HG02798 (cell line): ENCODE measurements at regions not wholly inside any gene's neighbourhood (a gene's known extent, or its start where the extent isn't known, plus 50 kb on each side); places are given as distances from the start of the nearest gene placed in this dataset.

Experiments used
- ATAC-seq: cut with Tn5 transposase; IDR thresholded peaks from one replicate; pipeline ENCODE4 v1.9.1; 2021; ENCODE audit warnings: mild to moderate bottlenecking; ENCODE audit not compliant: unreplicated experiment, poor library complexity

GRCh38 chr13:85260896-85261295, 538.3 kb downstream of the SLITRK6 start:
- ATAC-seq: no peak

DNA sequence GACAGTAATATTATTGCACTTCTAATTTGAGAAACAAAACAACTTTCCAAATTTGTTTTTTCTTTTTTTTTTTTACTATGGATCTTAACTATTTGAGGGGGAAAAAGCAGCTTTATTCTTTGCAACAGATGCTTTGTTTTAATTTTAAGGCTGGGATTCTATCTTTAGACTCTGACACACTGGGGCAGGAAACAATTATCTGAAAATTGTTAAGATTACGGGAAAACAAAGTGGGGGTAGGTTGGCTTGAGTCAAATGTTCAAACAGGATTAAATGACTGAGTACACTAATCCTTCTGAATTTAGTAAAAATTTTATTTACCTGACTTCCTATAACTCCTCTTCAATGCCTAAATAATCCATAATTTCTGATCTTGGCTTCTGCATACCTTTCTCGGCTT, 543.2 kb downstream of the SLITRK6 start:
- no peak for ATAC-seq

DNA sequence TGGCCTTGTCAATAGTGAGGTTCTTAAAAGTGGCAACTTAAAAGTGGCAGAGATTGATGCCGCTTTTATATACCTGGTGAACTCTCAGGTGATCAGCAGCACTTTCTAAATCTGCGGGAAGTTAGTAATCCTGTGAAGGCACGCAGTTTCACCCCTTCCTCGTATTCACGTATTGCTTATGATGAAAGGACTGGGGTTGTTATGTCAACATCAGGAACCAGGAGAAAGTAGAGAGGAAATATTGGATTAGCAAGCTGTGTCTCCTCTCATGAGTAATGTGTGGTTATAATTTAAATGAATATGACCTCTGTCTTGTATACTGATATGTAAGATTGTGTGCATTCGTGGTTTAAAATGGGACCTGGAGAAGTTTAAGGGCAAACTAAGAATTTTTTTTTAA, 544.6 kb downstream of the SLITRK6 start:
- no peak for ATAC-seq

DNA sequence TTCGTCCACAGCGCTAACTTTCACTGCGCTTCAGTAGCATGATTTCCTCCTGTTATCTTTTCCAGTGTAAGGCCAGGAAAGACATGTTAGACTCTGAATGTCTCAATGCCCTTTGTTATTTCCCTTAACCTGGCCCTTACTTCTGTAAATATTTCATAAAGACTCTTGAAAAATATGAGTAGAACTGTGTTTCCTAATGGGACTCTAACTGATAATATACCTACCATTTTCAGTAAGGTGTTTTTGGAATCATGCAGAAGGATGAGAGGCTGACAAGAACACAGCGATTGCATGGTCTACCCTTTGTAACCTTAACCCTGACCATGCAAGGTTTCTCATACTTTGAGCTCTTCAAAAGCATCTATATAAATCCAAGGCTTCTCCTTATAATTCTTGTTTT, 550.1 kb downstream of the SLITRK6 start:
- no peak for ATAC-seq

DNA sequence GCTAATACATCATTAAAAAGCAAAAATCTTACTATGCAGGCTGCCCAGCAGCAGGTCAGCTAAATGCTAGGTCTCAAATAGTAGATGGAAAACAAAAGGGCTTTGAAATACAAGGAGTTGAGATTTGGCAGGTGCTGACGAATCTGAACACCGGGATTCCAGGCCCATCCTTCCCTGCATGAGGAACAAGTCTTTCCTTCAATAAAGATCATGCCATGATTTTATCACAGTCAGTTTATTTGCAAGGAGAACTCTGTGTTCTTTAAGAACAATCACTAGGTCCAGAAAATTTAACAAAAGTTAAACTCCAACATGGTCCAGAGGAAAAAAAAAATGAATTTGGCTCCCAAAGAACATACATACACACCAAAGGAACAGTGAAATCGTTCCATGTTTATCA, 551.4 kb downstream of the SLITRK6 start:
- ATAC-seq: no peak

DNA sequence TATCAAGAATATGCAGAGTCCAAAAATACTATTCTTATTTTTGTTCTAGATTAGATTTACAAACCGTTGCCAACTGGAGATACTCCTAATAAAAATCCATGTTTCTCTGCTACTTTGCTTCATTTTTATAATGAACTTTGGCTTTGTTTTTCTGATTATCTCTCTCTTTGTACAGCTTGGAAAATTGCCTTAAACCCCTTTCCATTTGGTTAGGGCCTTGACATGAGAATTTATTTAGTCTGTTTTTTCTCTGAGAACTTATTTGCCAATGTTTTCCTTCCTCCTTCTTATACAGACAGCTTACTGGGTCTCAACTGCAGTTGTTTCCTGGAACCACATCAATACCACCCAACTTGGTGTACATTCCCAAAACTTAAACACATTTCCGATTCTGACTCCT, 555.4 kb downstream of the SLITRK6 start:
- ATAC-seq: no peak

- no peak for ATAC-seq
Measured at GRCh38 chr13:85241060-85241459, 558.2 kb downstream of the SLITRK6 start.

- ATAC-seq: no peak
Measured at GRCh38 chr13:85236413-85236812, 562.8 kb downstream of the SLITRK6 start.

- ATAC-seq: no peak
Measured at GRCh38 chr13:85230691-85231093, 568.5 kb downstream of the SLITRK6 start.

DNA sequence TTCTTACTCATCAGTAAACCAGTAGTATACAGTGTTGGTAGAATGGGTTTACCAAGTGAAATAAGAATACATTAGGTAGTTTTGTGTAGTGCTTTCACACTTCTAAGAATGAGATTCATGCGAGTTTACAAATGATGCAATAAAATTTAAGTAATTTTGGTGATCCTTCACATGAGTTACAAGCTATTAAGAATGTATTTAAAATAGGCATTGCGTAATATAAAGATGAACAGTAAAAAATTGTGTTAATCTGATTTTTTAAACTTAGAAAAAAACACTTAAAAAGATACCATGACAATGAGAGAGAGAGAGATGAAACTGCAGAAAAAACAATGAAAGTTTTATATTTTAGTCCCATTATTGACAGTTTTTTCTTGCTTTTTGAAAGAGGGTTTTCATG, 570.5 kb downstream of the SLITRK6 start:
- ATAC-seq: no peak

DNA sequence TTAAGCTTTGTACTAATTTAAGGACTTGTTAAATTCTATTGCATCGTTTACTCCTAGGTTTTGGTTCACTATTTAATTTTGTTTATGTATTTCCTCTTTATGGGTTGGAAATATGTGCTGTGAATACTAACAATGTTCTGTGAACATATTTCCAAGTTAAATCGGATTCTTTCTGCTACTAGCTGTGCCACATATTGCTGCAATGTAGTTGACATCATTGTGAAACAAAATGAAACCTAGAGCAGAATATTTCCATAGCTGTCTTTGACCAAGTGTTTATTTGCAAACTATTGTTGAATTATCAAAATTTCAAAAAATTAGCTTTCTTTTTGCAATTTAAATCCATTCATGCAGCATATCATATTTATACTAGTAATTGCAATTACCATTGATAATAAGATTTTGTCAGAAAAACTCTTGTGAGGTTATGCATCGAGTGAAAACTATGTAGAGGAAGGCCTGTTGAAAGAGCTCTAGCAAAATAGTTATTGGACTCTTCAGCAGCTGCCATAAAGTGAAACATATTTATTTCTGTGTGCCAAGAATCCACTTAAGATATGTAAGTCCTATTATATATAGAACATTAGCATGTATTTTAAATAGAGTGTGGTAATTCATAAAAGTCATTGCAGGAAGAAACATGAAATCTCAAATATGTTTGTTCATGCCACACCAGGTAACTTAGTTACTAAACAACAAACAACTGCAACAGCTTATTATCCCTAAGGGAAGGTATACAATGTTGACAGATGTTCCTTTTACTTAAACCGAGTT, 575.1 kb downstream of the SLITRK6 start:
- no peak for ATAC-seq

- no peak for ATAC-seq
Measured at GRCh38 chr13:85216576-85216975, 582.6 kb downstream of the SLITRK6 start.

DNA sequence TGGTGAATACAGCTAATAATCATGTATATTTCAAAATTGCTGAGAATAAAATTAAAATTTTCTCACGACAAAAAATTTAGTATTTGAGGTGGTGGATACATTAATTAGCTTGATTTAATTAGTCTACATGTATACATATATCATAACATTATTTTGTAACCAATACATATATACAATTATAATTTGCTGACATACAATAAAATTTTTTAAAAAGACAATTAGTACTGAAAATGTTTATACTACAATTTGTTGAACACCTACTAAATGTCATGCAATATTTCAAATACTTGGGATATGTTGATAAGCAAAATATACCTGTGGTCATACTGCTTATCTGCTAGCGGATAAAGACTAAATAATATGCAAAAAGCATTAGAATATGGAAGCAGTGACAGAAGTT, 586.5 kb downstream of the SLITRK6 start:
- no peak for ATAC-seq

DNA sequence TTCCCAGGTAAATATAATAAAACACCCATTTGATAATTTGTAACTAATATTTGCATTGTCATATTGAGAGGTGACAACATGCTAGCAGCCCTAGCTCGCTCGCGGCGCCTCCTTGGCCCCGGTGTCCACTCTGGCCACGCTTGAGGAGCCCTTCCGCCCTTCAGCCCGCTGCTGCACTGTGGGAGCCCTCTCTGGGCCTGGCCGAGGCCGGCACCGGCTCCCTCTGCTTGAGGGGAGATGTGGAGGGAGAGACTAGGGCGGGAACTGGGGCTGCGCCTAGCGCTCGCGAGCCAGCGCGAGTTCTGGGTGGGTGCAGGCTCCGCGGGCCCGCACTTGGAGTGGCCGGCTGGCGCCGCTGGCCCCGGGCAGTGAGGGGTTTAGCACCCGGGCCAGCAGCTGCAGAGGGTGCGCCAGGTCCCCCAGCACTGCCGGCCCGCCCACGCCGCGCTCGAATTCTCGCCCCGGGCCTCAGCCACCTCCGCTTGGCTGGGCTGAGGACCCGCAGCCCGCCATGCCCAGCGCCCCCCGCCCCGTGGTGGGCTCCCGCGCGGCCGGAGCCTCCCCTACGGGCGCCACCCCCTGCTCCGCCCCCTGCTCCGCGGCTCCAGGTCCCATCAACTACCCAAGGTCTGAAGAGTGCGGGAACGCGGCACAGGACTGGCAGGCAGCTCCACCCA, 594.4 kb downstream of the SLITRK6 start:
- no peak for ATAC-seq

DNA sequence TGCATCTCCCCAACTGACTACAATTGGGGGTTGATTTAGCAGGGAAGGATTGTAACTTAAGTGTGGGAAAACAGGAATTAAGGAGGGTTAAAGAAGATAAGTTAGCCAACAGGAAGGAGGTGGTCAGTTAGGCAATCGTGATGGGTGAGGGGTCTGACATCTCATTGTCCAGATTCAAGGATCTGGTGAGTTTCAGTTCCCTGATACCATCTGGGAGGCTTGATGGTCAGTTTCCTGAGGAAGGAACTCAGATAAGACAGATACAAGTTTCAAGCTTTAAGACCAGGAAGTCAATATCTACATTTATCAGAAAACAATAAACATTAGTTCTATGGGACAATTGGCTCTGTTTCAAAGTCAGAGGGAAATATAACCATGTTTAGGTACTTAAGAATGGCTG, 601.8 kb downstream of the SLITRK6 start:
- no peak for ATAC-seq

GRCh38 chr13:85194482-85194881, 604.7 kb downstream of the SLITRK6 start:
- ATAC-seq: no peak

- no peak for ATAC-seq
Measured at GRCh38 chr13:85191996-85192718, 607.1 kb downstream of the SLITRK6 start.

- no peak for ATAC-seq
Measured at GRCh38 chr13:85186356-85187045, 612.7 kb downstream of the SLITRK6 start.

GRCh38 chr13:85174291-85174690, 624.9 kb downstream of the SLITRK6 start:
- no peak for ATAC-seq

DNA sequence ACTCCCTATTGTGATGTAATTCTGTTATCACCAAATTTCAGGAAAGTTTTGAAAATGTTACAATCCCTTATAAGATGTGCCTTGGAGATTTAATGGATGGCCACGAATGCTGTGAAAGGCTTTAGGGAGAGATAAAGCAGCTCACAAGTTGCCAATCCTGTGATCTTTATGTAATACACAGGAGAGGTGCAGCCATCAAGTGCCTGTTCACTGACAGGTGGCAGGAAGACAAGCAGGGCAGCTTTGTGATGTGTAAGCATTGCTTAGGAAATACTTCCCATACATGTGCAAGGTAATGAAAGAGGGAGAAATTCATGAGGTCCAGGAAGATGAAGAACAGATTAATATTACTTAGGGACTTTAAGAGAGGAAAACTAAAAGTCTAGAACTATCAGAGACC, 628.8 kb downstream of the SLITRK6 start:
- ATAC-seq: no peak

DNA sequence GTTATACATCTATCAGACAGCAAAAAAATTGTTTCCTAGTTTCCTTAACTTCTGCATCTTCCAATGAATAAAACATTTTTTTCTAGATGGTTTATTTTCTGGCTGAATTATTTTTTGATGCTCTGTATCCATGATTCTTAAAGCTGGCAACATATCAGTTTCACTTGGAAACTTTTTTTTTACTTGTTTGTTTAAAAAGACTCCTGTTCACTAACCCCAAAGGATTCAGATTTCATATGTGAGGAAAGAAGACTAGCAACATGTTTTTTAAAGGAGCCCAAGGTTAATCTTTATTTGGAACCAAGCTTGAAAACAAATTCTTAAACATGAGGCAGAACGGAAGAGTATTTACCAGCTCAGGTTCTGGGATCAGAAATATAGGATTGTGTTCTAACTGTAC, 632.3 kb downstream of the SLITRK6 start:
- no peak for ATAC-seq
